WI38 (cell line): ENCODE measurements at regions not wholly inside any gene's neighbourhood (a gene's known extent, or its start where the extent isn't known, plus 50 kb on each side); places are given as distances from the start of the nearest gene placed in this dataset.

Source experiments
- H3K4me3 ChIP-seq: 2 replicates; pipeline ENCODE4 v1.5.1; 2011; ENCODE audit warnings: low read depth, mild to moderate bottlenecking, control low read depth, low read length
- TF ChIP-seq, protein P1 (sequence below): IDR thresholded peaks from 2 replicates; pipeline ENCODE4 v1.5.1; 2012; ENCODE audit warnings: low read depth, mild to moderate bottlenecking, control low read depth, low read length

DNA sequence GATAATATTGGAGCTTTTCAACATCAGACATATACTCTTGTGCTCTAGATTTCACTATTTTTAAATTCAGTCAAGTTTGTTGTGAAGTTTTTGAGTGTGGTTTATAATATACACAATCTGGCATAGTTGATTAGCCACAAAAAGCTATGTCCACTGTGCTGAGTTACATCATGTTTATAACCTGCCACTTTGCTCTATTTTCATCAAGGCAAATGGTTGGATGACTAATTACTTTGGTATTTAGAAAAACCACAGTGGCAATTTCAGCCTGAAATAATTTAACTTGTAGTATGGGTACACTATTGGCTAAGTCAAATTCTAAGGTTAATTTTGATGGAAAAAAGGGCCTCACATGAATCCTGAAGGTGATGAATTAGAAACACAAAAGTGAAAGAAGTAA, 262.6 kb downstream of the C4orf33 start:
- TF ChIP-seq, protein P1, sequence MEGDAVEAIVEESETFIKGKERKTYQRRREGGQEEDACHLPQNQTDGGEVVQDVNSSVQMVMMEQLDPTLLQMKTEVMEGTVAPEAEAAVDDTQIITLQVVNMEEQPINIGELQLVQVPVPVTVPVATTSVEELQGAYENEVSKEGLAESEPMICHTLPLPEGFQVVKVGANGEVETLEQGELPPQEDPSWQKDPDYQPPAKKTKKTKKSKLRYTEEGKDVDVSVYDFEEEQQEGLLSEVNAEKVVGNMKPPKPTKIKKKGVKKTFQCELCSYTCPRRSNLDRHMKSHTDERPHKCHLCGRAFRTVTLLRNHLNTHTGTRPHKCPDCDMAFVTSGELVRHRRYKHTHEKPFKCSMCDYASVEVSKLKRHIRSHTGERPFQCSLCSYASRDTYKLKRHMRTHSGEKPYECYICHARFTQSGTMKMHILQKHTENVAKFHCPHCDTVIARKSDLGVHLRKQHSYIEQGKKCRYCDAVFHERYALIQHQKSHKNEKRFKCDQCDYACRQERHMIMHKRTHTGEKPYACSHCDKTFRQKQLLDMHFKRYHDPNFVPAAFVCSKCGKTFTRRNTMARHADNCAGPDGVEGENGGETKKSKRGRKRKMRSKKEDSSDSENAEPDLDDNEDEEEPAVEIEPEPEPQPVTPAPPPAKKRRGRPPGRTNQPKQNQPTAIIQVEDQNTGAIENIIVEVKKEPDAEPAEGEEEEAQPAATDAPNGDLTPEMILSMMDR, result no peak
- no peak overlapping the region for H3K4me3 ChIP-seq

DNA sequence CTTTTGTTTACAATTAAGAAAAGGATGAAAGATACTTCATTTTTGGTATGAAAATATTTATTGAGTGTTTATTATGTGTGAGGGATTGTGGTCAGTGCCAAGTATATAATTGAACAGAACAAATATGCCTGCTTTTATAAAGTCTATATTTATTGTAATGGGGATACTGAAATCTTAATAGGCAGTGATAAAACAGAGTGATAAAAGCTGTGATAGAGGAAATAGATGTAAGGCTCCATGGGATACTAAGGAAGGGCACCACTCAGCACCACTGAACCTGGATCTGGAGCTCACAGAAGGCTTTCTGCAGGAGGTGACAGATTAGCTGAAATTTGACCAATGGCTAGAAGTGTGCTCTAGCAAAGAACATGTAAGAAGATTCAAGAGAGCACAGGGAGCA, 263.5 kb downstream of the C4orf33 start:
- no peak overlapping the region for H3K4me3 ChIP-seq
- TF ChIP-seq, protein P1, result no peak

DNA sequence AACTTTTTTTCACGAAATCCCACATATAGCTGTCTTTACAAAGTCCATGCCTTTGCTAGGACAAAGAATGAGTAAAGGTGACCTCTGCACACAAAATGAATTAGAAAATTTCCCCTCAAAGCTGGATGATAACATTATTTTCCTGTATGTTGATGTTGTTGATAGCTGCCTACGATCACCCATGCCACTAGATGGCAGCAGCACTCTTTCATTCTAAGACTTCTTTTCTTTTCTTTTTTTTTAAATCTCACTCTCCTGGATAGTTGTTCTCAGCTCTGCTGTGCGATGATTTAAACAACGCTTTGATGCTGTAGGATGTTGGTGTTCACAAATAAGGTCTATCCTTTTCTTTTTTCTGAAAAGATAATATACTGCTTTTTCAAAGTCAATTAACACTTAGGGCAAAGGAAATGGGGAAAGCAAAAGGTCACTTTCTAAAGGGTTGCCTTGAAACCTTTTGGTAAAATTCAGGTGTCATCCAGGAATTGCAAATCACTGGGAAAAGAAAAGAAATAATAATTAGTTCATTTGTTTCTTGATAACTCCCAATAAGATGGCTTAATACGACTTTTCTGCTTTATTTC, 266.8 kb downstream of the C4orf33 start:
- no peak overlapping the region for H3K4me3 ChIP-seq
- TF ChIP-seq, protein P1, result peak; percentile 64

DNA sequence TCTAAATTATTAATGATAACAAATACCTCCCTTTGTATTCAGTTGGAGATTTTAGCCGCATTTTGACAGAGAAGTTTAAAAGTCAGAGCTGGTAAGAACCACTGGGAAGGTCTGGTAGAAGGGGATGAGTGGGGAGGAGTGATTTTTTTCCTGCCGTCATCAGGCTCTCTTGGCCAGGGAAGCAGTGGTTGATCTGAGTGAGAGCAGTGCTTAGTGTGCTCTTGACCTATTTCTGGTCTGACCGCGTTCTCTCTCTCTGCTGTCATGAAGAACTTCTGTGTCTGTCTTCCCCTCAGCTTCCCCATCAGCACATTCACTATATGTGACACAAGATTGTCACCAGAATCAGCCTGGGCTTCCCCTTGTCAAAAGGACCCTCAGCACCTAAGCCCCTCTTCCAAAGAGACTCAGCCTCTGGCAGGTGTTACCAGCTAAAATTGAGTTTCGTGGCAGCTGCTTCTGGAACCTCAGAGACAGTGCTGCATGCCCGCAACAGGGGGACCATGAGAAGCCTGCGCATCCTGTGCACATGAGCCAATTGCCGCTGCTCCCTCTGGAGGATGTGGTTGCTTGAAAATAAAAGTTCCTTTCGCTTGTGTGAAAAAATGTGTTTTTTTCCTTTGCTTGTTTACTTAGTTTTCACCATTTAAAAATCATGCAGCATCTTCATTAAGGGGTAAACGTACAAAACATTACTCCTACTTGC, 268.9 kb downstream of the C4orf33 start:
- TF ChIP-seq, protein P1, result no peak
- H3K4me3 ChIP-seq, result no peak overlapping the region

DNA sequence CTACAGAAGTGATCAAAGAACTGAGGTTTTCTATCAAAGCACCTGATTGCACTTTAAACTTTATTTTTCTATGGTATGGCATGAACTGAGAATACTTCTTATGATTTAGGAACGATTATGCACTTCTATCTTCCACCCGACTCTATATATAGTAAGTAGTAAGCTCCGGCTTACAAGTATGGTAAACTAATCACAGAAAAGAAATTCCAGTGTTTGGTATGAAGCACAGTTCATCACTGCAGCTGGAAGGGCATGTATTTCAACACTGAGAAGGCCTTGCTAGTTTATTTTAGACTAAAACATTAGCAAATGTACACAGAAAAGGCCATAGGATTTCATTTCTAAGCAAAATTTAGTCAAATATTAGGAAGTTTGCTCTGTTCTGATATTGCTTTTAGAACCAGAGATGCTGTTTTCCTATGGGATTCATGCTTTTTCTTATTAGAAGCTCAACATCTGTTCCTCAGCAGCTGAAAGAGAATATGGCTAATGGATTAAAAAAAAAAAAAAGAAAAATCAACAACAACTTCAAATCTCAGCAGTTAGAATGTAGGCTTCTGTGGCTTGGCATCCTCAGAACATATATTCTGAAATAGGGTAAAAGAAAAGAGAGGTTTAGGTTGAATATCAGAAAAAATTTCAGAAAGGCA, 273.5 kb downstream of the C4orf33 start:
- TF ChIP-seq, protein P1, result no peak
- no peak overlapping the region for H3K4me3 ChIP-seq

DNA sequence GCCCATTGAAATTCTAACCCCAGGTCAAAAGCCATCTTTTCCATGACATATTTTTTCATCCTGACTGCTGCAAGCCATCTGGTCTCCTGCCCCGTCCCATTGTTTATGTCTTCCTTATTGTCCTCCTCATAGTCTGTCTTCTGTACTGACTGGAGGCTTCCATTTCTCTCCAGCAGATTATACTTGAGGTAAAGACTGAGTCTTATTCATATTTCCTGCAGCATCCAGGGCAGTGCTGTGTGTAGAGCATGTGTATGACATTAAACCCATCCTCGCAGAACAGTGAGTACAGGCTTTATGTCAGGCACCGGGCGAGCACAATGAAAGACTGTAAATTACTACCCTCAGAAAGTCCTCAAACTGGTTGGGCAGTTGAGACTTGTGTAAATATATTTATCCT, 275.1 kb downstream of the C4orf33 start:
- no peak overlapping the region for H3K4me3 ChIP-seq
- TF ChIP-seq, protein P1, result no peak

DNA sequence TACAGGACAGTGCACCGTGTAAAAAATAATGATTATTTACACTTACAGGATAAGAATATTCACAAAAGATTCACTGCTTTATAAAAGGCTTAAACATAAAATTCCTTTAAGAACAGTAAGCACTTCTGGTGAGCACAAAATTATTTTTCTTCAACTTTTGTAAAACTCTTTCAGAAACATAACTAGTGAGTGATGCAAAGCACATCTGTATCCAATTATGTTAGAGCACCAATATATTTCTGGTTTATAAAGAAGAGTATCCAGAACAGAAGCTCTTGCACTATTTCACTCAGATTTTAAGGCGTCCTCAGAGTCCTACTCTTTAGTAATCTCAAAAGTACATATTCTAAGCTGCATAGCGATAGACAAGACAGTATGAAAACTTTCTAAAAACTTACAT, 276.0 kb downstream of the C4orf33 start:
- no peak overlapping the region for H3K4me3 ChIP-seq
- TF ChIP-seq, protein P1, result no peak
